ENCODE measurements at regions not wholly inside any gene's neighbourhood (a gene's known extent, or its start where the extent isn't known, plus 50 kb on each side); places are given as distances from the start of the nearest gene placed in this dataset.
"Not testable (repeated sequence)": the region's sequence is repeated elsewhere in the genome, so short reads cannot be mapped to it uniquely, and the experiment has no call there.

GRCh38 chr6:57708061-57708460 lies 390.6 kb downstream of the PRIM2 start:
- H3K4me3 Mint-ChIP-seq (ENCODE audit: low read depth, unreplicated experiment); H3K27ac Mint-ChIP-seq (ENCODE audit: unreplicated experiment); DNase-seq; CTCF ChIA-PET; intact Hi-C loops (cut with micrococcal nuclease; ENCODE audit: unreplicated experiment); H3K9me3 Mint-ChIP-seq (ENCODE audit: low read depth, unreplicated experiment); H3K4me1 Mint-ChIP-seq (ENCODE audit: low read depth, unreplicated experiment); H3K27me3 Mint-ChIP-seq (ENCODE audit: unreplicated experiment); H3K36me3 Mint-ChIP-seq (ENCODE audit: insufficient read depth, unreplicated experiment); BruUV-seq (replicated peaks): not testable (repeated sequence)

DNA sequence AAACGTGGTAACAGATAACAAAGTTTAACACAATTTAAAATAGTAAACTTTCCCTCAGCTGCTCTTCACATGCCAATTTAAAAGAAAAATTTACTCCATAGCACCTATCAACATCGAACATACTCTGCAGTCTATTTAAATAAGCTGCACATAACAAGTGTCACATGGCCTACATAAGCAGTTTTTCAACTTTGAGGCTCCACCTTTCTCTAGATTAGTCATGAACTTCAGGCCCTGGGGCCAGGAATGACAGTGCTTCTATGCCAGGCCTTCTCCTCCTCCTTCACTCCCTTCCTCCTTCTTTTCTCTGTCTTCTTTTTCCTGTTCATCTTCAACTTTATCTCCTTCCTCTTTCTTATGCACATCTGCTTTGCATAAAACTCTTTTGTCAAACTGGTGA lies 405.1 kb downstream of the PRIM2 start:
- H3K4me1 Mint-ChIP-seq (ENCODE audit: low read depth, unreplicated experiment); CTCF ChIA-PET; H3K27me3 Mint-ChIP-seq (ENCODE audit: unreplicated experiment); H3K9me3 Mint-ChIP-seq (ENCODE audit: low read depth, unreplicated experiment); H3K27ac Mint-ChIP-seq (ENCODE audit: unreplicated experiment); intact Hi-C loops (cut with micrococcal nuclease; ENCODE audit: unreplicated experiment); BruUV-seq (replicated peaks); H3K4me3 Mint-ChIP-seq (ENCODE audit: low read depth, unreplicated experiment); H3K36me3 Mint-ChIP-seq (ENCODE audit: insufficient read depth, unreplicated experiment): not testable (repeated sequence)
- DNase-seq, result peak; percentile 41

GRCh38 chr6:57723815-57724401 lies 406.5 kb downstream of the PRIM2 start:
- H3K4me3 Mint-ChIP-seq (ENCODE audit: low read depth, unreplicated experiment); intact Hi-C loops (cut with micrococcal nuclease; ENCODE audit: unreplicated experiment); CTCF ChIA-PET: not testable (repeated sequence)

DNA sequence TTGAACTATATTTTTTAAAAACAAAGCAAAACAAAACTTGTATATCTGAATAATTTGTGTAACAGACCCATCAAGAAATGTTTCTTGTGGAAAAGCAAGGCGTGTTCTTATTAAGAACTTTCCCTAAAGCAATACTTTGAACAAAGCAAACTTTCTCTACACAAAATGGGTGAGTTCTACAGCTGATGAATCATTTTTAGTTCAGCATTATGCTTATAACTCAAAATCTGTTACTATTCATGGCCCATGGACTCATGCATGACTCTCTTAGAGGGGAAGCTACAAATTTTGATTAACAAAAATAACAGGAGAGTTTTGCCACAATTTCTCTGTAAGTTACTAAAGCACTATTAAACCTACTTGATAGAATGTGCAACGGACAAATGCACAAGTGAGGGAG lies 412.0 kb downstream of the PRIM2 start:
- H3K27ac Mint-ChIP-seq (ENCODE audit: unreplicated experiment); H3K9me3 Mint-ChIP-seq (ENCODE audit: low read depth, unreplicated experiment); H3K36me3 Mint-ChIP-seq (ENCODE audit: insufficient read depth, unreplicated experiment); H3K4me1 Mint-ChIP-seq (ENCODE audit: low read depth, unreplicated experiment); CTCF ChIA-PET; intact Hi-C loops (cut with micrococcal nuclease; ENCODE audit: unreplicated experiment); H3K4me3 Mint-ChIP-seq (ENCODE audit: low read depth, unreplicated experiment); H3K27me3 Mint-ChIP-seq (ENCODE audit: unreplicated experiment); BruUV-seq (replicated peaks); DNase-seq: not testable (repeated sequence)

More at GRCh38 chr6:57723815-57724401, 406.5 kb downstream of the PRIM2 start:
- not testable (repeated sequence) for BruUV-seq (replicated peaks); H3K27me3 Mint-ChIP-seq (ENCODE audit: unreplicated experiment); H3K9me3 Mint-ChIP-seq (ENCODE audit: low read depth, unreplicated experiment); DNase-seq; H3K27ac Mint-ChIP-seq (ENCODE audit: unreplicated experiment); H3K4me1 Mint-ChIP-seq (ENCODE audit: low read depth, unreplicated experiment); H3K36me3 Mint-ChIP-seq (ENCODE audit: insufficient read depth, unreplicated experiment)

DNA sequence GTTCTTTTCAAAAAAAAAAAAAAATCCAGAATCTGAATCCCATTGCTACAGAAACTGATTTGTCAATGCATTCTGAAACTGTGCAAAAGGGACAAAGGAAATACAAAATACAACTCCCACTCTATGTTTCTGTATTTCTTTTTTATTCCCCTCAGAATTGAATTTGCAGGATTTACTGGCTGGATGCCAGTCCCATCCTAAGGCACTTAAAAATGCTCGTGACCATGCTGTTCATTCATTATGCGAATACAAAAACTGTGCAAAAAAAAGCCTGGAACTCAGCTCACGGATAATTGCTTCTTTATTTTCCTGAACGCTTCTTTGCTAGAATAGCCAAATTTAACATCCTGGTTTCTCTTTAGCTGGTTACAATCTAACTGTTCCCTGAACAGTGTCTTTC lies 413.3 kb downstream of the PRIM2 start:
- BruUV-seq (replicated peaks); CTCF ChIA-PET; intact Hi-C loops (cut with micrococcal nuclease; ENCODE audit: unreplicated experiment); H3K4me3 Mint-ChIP-seq (ENCODE audit: low read depth, unreplicated experiment); H3K4me1 Mint-ChIP-seq (ENCODE audit: low read depth, unreplicated experiment); DNase-seq; H3K36me3 Mint-ChIP-seq (ENCODE audit: insufficient read depth, unreplicated experiment); H3K27ac Mint-ChIP-seq (ENCODE audit: unreplicated experiment); H3K9me3 Mint-ChIP-seq (ENCODE audit: low read depth, unreplicated experiment); H3K27me3 Mint-ChIP-seq (ENCODE audit: unreplicated experiment): not testable (repeated sequence)

DNA sequence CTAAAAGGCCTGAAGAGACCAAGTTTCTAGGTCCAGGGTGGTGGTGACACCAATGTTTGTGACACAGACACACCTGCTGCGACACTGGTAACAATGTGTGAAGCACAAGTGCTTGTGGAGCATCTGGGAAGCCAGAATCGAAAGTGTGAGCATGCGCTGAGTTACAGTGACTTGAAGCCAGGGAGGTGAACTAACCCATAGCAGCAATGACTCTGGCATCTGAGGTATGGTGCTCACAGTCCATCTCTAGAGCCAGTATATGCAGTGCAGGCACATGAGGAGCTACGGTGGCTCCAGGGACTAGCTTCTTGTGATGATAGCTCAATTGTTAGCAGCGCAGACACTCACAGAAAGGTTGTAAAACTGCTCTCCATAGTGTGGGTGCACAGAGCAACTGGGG lies 430.3 kb downstream of the PRIM2 start:
- H3K4me3 Mint-ChIP-seq (ENCODE audit: low read depth, unreplicated experiment); H3K27ac Mint-ChIP-seq (ENCODE audit: unreplicated experiment); CTCF ChIA-PET; DNase-seq; H3K27me3 Mint-ChIP-seq (ENCODE audit: unreplicated experiment); BruUV-seq (replicated peaks); H3K9me3 Mint-ChIP-seq (ENCODE audit: low read depth, unreplicated experiment); H3K36me3 Mint-ChIP-seq (ENCODE audit: insufficient read depth, unreplicated experiment); intact Hi-C loops (cut with micrococcal nuclease; ENCODE audit: unreplicated experiment); H3K4me1 Mint-ChIP-seq (ENCODE audit: low read depth, unreplicated experiment): not testable (repeated sequence)

GRCh38 chr6:57759850-57760249 lies 442.4 kb downstream of the PRIM2 start:
- H3K9me3 Mint-ChIP-seq (ENCODE audit: low read depth, unreplicated experiment); H3K36me3 Mint-ChIP-seq (ENCODE audit: insufficient read depth, unreplicated experiment); H3K27ac Mint-ChIP-seq (ENCODE audit: unreplicated experiment); BruUV-seq (replicated peaks); CTCF ChIA-PET; H3K4me3 Mint-ChIP-seq (ENCODE audit: low read depth, unreplicated experiment); H3K27me3 Mint-ChIP-seq (ENCODE audit: unreplicated experiment); intact Hi-C loops (cut with micrococcal nuclease; ENCODE audit: unreplicated experiment); H3K4me1 Mint-ChIP-seq (ENCODE audit: low read depth, unreplicated experiment); DNase-seq: not testable (repeated sequence)

GRCh38 chr6:57792720-57793397 lies 475.4 kb downstream of the PRIM2 start:
- H3K36me3 Mint-ChIP-seq (ENCODE audit: insufficient read depth, unreplicated experiment); BruUV-seq (replicated peaks): not testable (repeated sequence)

GRCh38 chr6:57793398-57793762 lies 475.9 kb downstream of the PRIM2 start:
- intact Hi-C loops (cut with micrococcal nuclease; ENCODE audit: unreplicated experiment); H3K4me3 Mint-ChIP-seq (ENCODE audit: low read depth, unreplicated experiment): not testable (repeated sequence)
- peaks cover 30% of the 10 kb centered on the region for H3K27me3 Mint-ChIP-seq (ENCODE audit: unreplicated experiment)

More at GRCh38 chr6:57792720-57793397, 475.4 kb downstream of the PRIM2 start:
- DNase-seq; H3K4me3 Mint-ChIP-seq (ENCODE audit: low read depth, unreplicated experiment); H3K27ac Mint-ChIP-seq (ENCODE audit: unreplicated experiment); H3K9me3 Mint-ChIP-seq (ENCODE audit: low read depth, unreplicated experiment); CTCF ChIA-PET; intact Hi-C loops (cut with micrococcal nuclease; ENCODE audit: unreplicated experiment); H3K4me1 Mint-ChIP-seq (ENCODE audit: low read depth, unreplicated experiment): not testable (repeated sequence)
- peaks cover 30% of the 10 kb centered on the region for H3K27me3 Mint-ChIP-seq (ENCODE audit: unreplicated experiment)

GRCh38 chr6:57799703-57800479 lies 482.5 kb downstream of the PRIM2 start:
- BruUV-seq (replicated peaks); H3K27me3 Mint-ChIP-seq (ENCODE audit: unreplicated experiment); DNase-seq; H3K4me3 Mint-ChIP-seq (ENCODE audit: low read depth, unreplicated experiment); H3K4me1 Mint-ChIP-seq (ENCODE audit: low read depth, unreplicated experiment); intact Hi-C loops (cut with micrococcal nuclease; ENCODE audit: unreplicated experiment); H3K27ac Mint-ChIP-seq (ENCODE audit: unreplicated experiment); H3K36me3 Mint-ChIP-seq (ENCODE audit: insufficient read depth, unreplicated experiment); CTCF ChIA-PET; H3K9me3 Mint-ChIP-seq (ENCODE audit: low read depth, unreplicated experiment): not testable (repeated sequence)

More at GRCh38 chr6:57793398-57793762, 475.9 kb downstream of the PRIM2 start:
- H3K9me3 Mint-ChIP-seq (ENCODE audit: low read depth, unreplicated experiment); CTCF ChIA-PET; H3K27ac Mint-ChIP-seq (ENCODE audit: unreplicated experiment); H3K36me3 Mint-ChIP-seq (ENCODE audit: insufficient read depth, unreplicated experiment); H3K4me1 Mint-ChIP-seq (ENCODE audit: low read depth, unreplicated experiment); DNase-seq; BruUV-seq (replicated peaks): not testable (repeated sequence)
